ENCODE measurements at regions not wholly inside any gene's neighbourhood (a gene's known extent, or its start where the extent isn't known, plus 50 kb on each side); places are given as distances from the start of the nearest gene placed in this dataset.

- no peak for DNase-seq (ENCODE audit: low spot score)
- Mint-ChIP-seq H3K36me3 (ENCODE audit: low read depth) (no peaks in the 10 kb centered on the region), H3K4me1 (ENCODE audit: low read depth) (no peaks in the 10 kb centered on the region), H3K4me3 (no peak overlapping the region), H3K27ac (no peak overlapping the region), H3K9me3 (no peaks in the 10 kb centered on the region), H3K27me3 (ENCODE audit: insufficient read depth) (peaks cover 12% of the 10 kb centered on the region)
- intact Hi-C loops (cut with micrococcal nuclease): no loop called here
These were observed 262.1 kb downstream of the ENC1 start for GRCh38 chr5:74378464-74378863.

GRCh38 chr5:74376187-74376586 is 264.3 kb downstream of the ENC1 start:
- no peaks in the 10 kb centered on the region for H3K9me3 Mint-ChIP-seq

GRCh38 chr5:74375271-74375670 is 265.3 kb downstream of the ENC1 start:
- H3K36me3 Mint-ChIP-seq (ENCODE audit: low read depth): no peaks in the 10 kb centered on the region
- intact Hi-C loops (cut with micrococcal nuclease): no loop called here
- peaks cover 9% of the 10 kb centered on the region for H3K27me3 Mint-ChIP-seq (ENCODE audit: insufficient read depth)
- DNase-seq (ENCODE audit: low spot score): no peak
- H3K4me3 Mint-ChIP-seq: no peak overlapping the region
- no peaks in the 10 kb centered on the region for H3K4me1 Mint-ChIP-seq (ENCODE audit: low read depth)
- no peak overlapping the region for H3K27ac Mint-ChIP-seq
- no peaks in the 10 kb centered on the region for H3K9me3 Mint-ChIP-seq

More at GRCh38 chr5:74376187-74376586, 264.3 kb downstream of the ENC1 start:
- Mint-ChIP-seq H3K27me3 (ENCODE audit: insufficient read depth) (peaks cover 9% of the 10 kb centered on the region), H3K27ac (no peak overlapping the region), H3K4me3 (no peak overlapping the region), H3K4me1 (ENCODE audit: low read depth) (no peaks in the 10 kb centered on the region), H3K36me3 (ENCODE audit: low read depth) (no peaks in the 10 kb centered on the region)
- DNase-seq (ENCODE audit: low spot score): no peak
- intact Hi-C loops (cut with micrococcal nuclease): no loop called here

DNA sequence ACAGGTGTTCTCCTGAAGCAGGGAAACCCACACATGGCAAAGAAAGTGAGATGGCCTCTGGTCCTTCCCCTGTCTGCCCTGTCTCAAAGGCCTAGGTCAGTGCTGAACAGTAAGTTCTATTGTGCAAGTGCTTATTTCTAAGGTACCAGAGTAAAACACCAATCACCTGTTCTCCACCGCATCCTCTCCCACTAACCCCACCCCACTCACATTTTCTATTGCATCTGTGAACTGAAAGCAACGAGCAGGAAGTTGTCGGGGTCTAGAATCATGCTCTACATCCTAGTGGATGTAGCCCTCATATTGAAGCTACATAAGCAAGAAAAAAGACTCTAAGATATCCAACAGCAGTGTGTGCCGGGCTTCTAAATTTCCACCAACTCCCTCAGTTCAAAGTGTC is 265.9 kb downstream of the ENC1 start:
- no peaks in the 10 kb centered on the region for H3K9me3 Mint-ChIP-seq
- H3K27ac Mint-ChIP-seq: no peak overlapping the region
- intact Hi-C loops (cut with micrococcal nuclease): no loop called here
- H3K27me3 Mint-ChIP-seq (ENCODE audit: insufficient read depth): peaks cover 9% of the 10 kb centered on the region
- no peak for DNase-seq (ENCODE audit: low spot score)
- no peaks in the 10 kb centered on the region for H3K36me3 Mint-ChIP-seq (ENCODE audit: low read depth)
- H3K4me1 Mint-ChIP-seq (ENCODE audit: low read depth): no peaks in the 10 kb centered on the region
- no peak overlapping the region for H3K4me3 Mint-ChIP-seq

GRCh38 chr5:74373076-74373475 is 267.5 kb downstream of the ENC1 start:
- H3K27me3 Mint-ChIP-seq (ENCODE audit: insufficient read depth): peaks cover 9% of the 10 kb centered on the region
- H3K4me3 Mint-ChIP-seq: no peak overlapping the region
- no peak for DNase-seq (ENCODE audit: low spot score)
- no peaks in the 10 kb centered on the region for H3K36me3 Mint-ChIP-seq (ENCODE audit: low read depth)
- no peak overlapping the region for H3K27ac Mint-ChIP-seq
- intact Hi-C loops (cut with micrococcal nuclease): no loop called here
- no peaks in the 10 kb centered on the region for H3K9me3 Mint-ChIP-seq
- no peaks in the 10 kb centered on the region for H3K4me1 Mint-ChIP-seq (ENCODE audit: low read depth)

GRCh38 chr5:74372502-74373064 is 267.9 kb downstream of the ENC1 start:
- Mint-ChIP-seq H3K36me3 (ENCODE audit: low read depth) (no peaks in the 10 kb centered on the region), H3K9me3 (no peaks in the 10 kb centered on the region), H3K4me3 (no peak overlapping the region), H3K27ac (no peak overlapping the region), H3K4me1 (ENCODE audit: low read depth) (no peaks in the 10 kb centered on the region), H3K27me3 (ENCODE audit: insufficient read depth) (peaks cover 7% of the 10 kb centered on the region)
- intact Hi-C loops (cut with micrococcal nuclease): no loop called here
- DNase-seq (ENCODE audit: low spot score): no peak

GRCh38 chr5:74372051-74372450 is 268.5 kb downstream of the ENC1 start:
- DNase-seq (ENCODE audit: low spot score): no peak
- H3K27ac Mint-ChIP-seq: no peak overlapping the region
- H3K4me3 Mint-ChIP-seq: no peak overlapping the region
- H3K4me1 Mint-ChIP-seq (ENCODE audit: low read depth): no peaks in the 10 kb centered on the region
- intact Hi-C loops (cut with micrococcal nuclease): no loop called here
- H3K27me3 Mint-ChIP-seq (ENCODE audit: insufficient read depth): peaks cover 4% of the 10 kb centered on the region
- H3K36me3 Mint-ChIP-seq (ENCODE audit: low read depth): no peaks in the 10 kb centered on the region
- no peaks in the 10 kb centered on the region for H3K9me3 Mint-ChIP-seq

GRCh38 chr5:74371621-74372020 is 268.9 kb downstream of the ENC1 start:
- Mint-ChIP-seq H3K4me3 (no peak overlapping the region), H3K27ac (no peak overlapping the region), H3K36me3 (ENCODE audit: low read depth) (no peaks in the 10 kb centered on the region), H3K4me1 (ENCODE audit: low read depth) (no peaks in the 10 kb centered on the region), H3K9me3 (no peaks in the 10 kb centered on the region), H3K27me3 (ENCODE audit: insufficient read depth) (peaks cover 4% of the 10 kb centered on the region)
- intact Hi-C loops (cut with micrococcal nuclease): no loop called here
- no peak for DNase-seq (ENCODE audit: low spot score)

DNA sequence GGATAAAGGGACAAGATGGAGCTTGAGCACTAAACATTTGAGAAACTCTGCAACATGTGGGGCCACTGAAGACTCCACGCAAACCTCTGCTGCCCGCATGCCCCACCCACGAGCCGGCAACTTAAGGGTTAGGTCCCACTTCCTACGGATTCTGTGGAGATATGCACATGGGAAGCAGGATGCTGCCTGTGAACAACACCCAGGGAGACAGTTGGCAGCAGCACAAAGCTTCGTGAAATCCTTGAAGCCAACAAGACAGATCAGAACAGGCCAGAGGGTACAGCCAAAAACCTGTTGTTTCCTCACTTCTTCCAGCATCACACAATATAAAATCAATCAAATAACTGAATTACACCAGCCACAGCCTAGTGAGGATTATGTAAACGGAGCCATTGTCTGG is 270.4 kb downstream of the ENC1 start:
- Mint-ChIP-seq H3K27me3 (ENCODE audit: insufficient read depth) (no peaks in the 10 kb centered on the region), H3K9me3 (no peaks in the 10 kb centered on the region), H3K4me1 (ENCODE audit: low read depth) (no peaks in the 10 kb centered on the region), H3K36me3 (ENCODE audit: low read depth) (no peaks in the 10 kb centered on the region), H3K27ac (no peak overlapping the region), H3K4me3 (no peak overlapping the region)
- intact Hi-C loops (cut with micrococcal nuclease): no loop called here
- no peak for DNase-seq (ENCODE audit: low spot score)

- Mint-ChIP-seq H3K27ac (no peak overlapping the region), H3K27me3 (ENCODE audit: insufficient read depth) (no peaks in the 10 kb centered on the region), H3K4me1 (ENCODE audit: low read depth) (no peaks in the 10 kb centered on the region), H3K4me3 (no peak overlapping the region), H3K36me3 (ENCODE audit: low read depth) (no peaks in the 10 kb centered on the region), H3K9me3 (no peaks in the 10 kb centered on the region)
- DNase-seq (ENCODE audit: low spot score): no peak
- intact Hi-C loops (cut with micrococcal nuclease): no loop called here
These were observed 271.4 kb downstream of the ENC1 start for GRCh38 chr5:74369173-74369572.

- Mint-ChIP-seq H3K9me3 (no peaks in the 10 kb centered on the region), H3K27ac (no peak overlapping the region), H3K4me1 (ENCODE audit: low read depth) (no peaks in the 10 kb centered on the region), H3K4me3 (no peak overlapping the region), H3K36me3 (ENCODE audit: low read depth) (no peaks in the 10 kb centered on the region), H3K27me3 (ENCODE audit: insufficient read depth) (peaks cover 3% of the 10 kb centered on the region)
- intact Hi-C loops (cut with micrococcal nuclease): no loop called here
- no peak for DNase-seq (ENCODE audit: low spot score)
These were observed 272.6 kb downstream of the ENC1 start for GRCh38 chr5:74367934-74368333.

DNA sequence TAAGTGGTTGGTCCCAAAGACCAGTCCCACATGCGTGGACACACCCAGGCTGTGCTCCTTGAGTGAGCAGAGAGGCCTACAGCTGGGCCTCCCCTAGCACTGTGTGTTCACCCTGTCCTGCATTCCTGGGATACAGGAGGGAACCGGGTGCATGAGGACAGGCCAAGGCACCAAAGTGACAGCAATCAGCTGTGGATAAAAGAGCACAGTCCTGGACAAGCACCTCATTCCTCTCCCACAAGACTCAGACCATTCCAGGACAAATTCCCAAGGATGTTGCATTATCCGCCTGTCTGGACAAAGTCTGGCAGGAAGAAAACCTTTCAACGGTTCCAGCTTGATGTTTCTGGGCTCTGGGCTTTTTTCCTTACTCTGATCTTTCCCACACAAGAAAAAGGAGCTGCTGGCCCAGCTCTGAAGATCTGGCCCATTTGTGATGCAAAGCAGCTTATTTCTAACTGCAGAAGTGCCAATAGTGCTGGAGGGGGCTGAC is 273.2 kb downstream of the ENC1 start:
- intact Hi-C loops (cut with micrococcal nuclease): no loop called here
- Mint-ChIP-seq H3K27ac (no peak overlapping the region), H3K4me3 (no peak overlapping the region), H3K36me3 (ENCODE audit: low read depth) (no peaks in the 10 kb centered on the region), H3K9me3 (no peaks in the 10 kb centered on the region), H3K27me3 (ENCODE audit: insufficient read depth) (peaks cover 3% of the 10 kb centered on the region), H3K4me1 (ENCODE audit: low read depth) (no peaks in the 10 kb centered on the region)
- no peak for DNase-seq (ENCODE audit: low spot score)

DNA sequence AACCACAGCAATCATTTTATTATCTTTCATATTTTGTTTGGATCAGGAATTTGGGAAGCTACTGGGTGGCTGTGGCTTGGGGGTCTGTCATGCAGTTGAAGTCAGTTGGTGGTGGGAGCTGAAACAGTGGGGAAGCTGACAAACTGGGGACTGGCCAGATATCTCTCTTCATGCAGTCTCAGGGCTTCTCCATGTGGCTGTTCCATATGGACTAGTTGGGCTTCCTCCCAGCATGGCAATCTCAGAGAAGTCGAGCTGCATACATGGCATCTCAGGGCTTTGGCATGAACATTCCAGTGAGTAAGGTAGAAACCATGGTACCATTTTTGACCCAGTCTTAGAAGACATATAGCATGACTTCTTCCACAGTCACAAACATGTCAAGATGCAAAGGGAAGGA is 274.8 kb downstream of the ENC1 start:
- intact Hi-C loops (cut with micrococcal nuclease): no loop called here
- Mint-ChIP-seq H3K27me3 (ENCODE audit: insufficient read depth) (peaks cover 4% of the 10 kb centered on the region), H3K36me3 (ENCODE audit: low read depth) (no peaks in the 10 kb centered on the region), H3K4me3 (no peak overlapping the region), H3K27ac (no peak overlapping the region), H3K4me1 (ENCODE audit: low read depth) (no peaks in the 10 kb centered on the region), H3K9me3 (no peaks in the 10 kb centered on the region)
- DNase-seq (ENCODE audit: low spot score): no peak

GRCh38 chr5:74364507-74364906 is 276.0 kb downstream of the ENC1 start:
- Mint-ChIP-seq H3K4me1 (ENCODE audit: low read depth) (no peaks in the 10 kb centered on the region), H3K4me3 (no peak overlapping the region), H3K36me3 (ENCODE audit: low read depth) (no peaks in the 10 kb centered on the region), H3K9me3 (no peaks in the 10 kb centered on the region), H3K27ac (no peak overlapping the region), H3K27me3 (ENCODE audit: insufficient read depth) (peaks cover 4% of the 10 kb centered on the region)
- intact Hi-C loops (cut with micrococcal nuclease): no loop called here
- DNase-seq (ENCODE audit: low spot score): no peak

Data from activated T-helper 1 cell treated with anti-CD3 and anti-CD28 coated beads, Interleukin-12 subunit alpha, Interleukin-12 subunit beta, Interleukin-2, Interleukin-4 antibody, amounts not matched to agents 30 ng/mL and 10 ng/mL and 1 ng/mL, durations not matched to agents 14 hours and 24 hours and 36 hours (primary cell).